ENCODE measurements at regions not wholly inside any gene's neighbourhood (a gene's known extent, or its start where the extent isn't known, plus 50 kb on each side); places are given as distances from the start of the nearest gene placed in this dataset.

DNA sequence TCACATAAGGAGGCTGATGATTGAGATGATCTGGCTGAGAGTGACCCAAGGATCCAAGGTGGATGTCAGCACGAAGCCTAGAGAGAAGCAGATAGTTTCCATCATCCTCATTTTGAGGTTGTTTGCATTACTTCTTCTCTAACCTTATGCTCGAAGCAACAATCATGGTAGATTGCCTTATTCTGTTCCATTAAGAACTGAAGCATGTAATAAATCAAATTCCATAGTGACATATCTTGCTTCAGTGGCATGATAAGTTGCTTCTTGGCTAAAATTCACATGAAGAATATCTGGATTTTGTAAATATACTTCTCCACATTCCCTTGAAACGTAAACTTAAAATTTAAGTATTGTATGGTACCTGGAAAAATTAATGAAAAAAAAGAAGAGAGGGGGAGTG, 377.8 kb upstream of the DACH1 start:
- no peak overlapping the region for H3K27ac ChIP-seq
- ATAC-seq: no peak
- DNase-seq: no peak
- H3K36me3 ChIP-seq: no peaks in the 10 kb centered on the region
- no peaks in the 10 kb centered on the region for H3K4me1 ChIP-seq
- TF ChIP-seq POLR2A (IDR thresholded peaks at IDR 0.05): no peak
- no peak for TF ChIP-seq CTCF (IDR thresholded peaks at IDR 0.05)
- 66 to 78% (median 73%) methylated on average over 3 of the region's 3 CpGs for WGBS, 4 donors
- H3K4me3 ChIP-seq: no peak overlapping the region
- intact Hi-C loops (cut with DNase I): no loop called here
- no peaks in the 10 kb centered on the region for H3K27me3 ChIP-seq
- H3K9me3 ChIP-seq: no peaks in the 10 kb centered on the region

- no peak overlapping the region for H3K27ac ChIP-seq
- ATAC-seq (no peak), DNase-seq (no peak)
- no peaks in the 10 kb centered on the region for H3K4me1 ChIP-seq
- H3K4me3 ChIP-seq: no peak overlapping the region
- whole genome bisulfite sequencing, 4 donors: 76 to 83% (median 78%) methylated on average over 3 of the region's 3 CpGs
- TF ChIP-seq POLR2A (IDR thresholded peaks at IDR 0.05) (no peak), CTCF (IDR thresholded peaks at IDR 0.05) (no peak)
- peaks cover 0 to 3% (median 0%) of the 10 kb centered on the region in 12 donors for H3K9me3 ChIP-seq
- no peaks in the 10 kb centered on the region for H3K36me3 ChIP-seq
- intact Hi-C loops (cut with DNase I): no loop called here
- no peaks in the 10 kb centered on the region for H3K27me3 ChIP-seq
These were observed 363.1 kb upstream of the DACH1 start for GRCh38 chr13:72230131-72230530.

DNA sequence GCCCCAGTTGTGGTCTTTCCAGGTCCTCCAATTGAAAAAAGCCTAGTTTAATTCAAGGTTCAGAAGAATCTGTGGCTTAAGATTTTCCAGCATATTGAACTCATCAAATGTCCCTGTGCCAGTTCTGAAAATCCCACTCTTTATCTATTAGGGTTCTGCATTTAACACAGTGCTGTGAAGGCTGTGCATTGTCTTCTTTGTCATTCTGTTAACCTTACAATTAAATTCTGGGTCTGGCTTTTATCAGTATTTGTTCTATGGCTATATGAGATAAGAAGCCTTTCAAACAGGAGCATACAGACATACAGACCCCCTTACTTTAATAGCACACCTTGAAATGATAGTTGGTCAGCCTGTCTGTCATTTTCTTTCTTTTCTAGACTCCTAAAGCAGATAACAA, 362.1 kb upstream of the DACH1 start:
- Histone ChIP-seq H3K4me1 (no peaks in the 10 kb centered on the region), H3K27me3 (no peaks in the 10 kb centered on the region), H3K9me3 (peaks cover 0 to 3% (median 0%) of the 10 kb centered on the region in 12 donors), H3K36me3 (no peaks in the 10 kb centered on the region), H3K27ac (no peak overlapping the region), H3K4me3 (no peak overlapping the region)
- TF ChIP-seq POLR2A (IDR thresholded peaks at IDR 0.05) (no peak), CTCF (IDR thresholded peaks at IDR 0.05) (no peak)
- intact Hi-C loops (cut with DNase I): no loop called here
- no peak for DNase-seq
- ATAC-seq: no peak

GRCh38 chr13:72221276-72221962, 354.4 kb upstream of the DACH1 start:
- Histone ChIP-seq H3K36me3 (no peaks in the 10 kb centered on the region), H3K27ac (no peak overlapping the region), H3K27me3 (no peaks in the 10 kb centered on the region), H3K4me3 (no peak overlapping the region), H3K9me3 (peaks cover 0 to 15% (median 0%) of the 10 kb centered on the region in 12 donors), H3K4me1 (no peaks in the 10 kb centered on the region)
- WGBS, 4 donors: 53 to 79% (median 61%) methylated on average over 5 to 9 of the region's 9 CpGs
- no peak for ATAC-seq
- intact Hi-C loops (cut with DNase I): no loop called here
- peak in 1 of 5 donors; percentile 12 for DNase-seq
- TF ChIP-seq POLR2A (IDR thresholded peaks at IDR 0.05): no peak
- peak in 8 of 12 donors; percentile 26 to 43 (median 32) for TF ChIP-seq CTCF (IDR thresholded peaks at IDR 0.05)

All from heart left ventricle (tissue), 16 donors.